ENCODE measurements at regions not wholly inside any gene's neighbourhood (a gene's known extent, or its start where the extent isn't known, plus 50 kb on each side); places are given as distances from the start of the nearest gene placed in this dataset.

- no peaks in the 10 kb centered on the region for H3K9me3 ChIP-seq (ENCODE audit: low read length)
- H3K79me2 ChIP-seq (ENCODE audit: insufficient read depth, low read length) = no peaks in the 10 kb centered on the region
- no peaks in the 10 kb centered on the region for H3K27me3 ChIP-seq (ENCODE audit: insufficient read depth, low read length)
- TF ChIP-seq EZH2 (IDR thresholded peaks at IDR 0.05; ENCODE audit: borderline replicate concordance, low read length) = no peak
- TF ChIP-seq CTCF (IDR thresholded peaks at IDR 0.05; ENCODE audit: low read length) = no peak
- H4K20me1 ChIP-seq (ENCODE audit: insufficient read depth, low read length) = no peaks in the 10 kb centered on the region
- H3K27ac ChIP-seq (ENCODE audit: low read depth, low read length, poor library complexity, severe bottlenecking) = no peak overlapping the region
- H3K4me3 ChIP-seq (ENCODE audit: low read depth, low read length, poor library complexity, severe bottlenecking) = no peak overlapping the region
- no peaks in the 10 kb centered on the region for H3K36me3 ChIP-seq (ENCODE audit: insufficient read depth, low read length)
- no peaks in the 10 kb centered on the region for H3K4me1 ChIP-seq (ENCODE audit: insufficient read depth, low read length, severe bottlenecking)
- H3K9ac ChIP-seq (ENCODE audit: low read length) = no peak overlapping the region
- H2AFZ ChIP-seq (ENCODE audit: low read length) = no peak overlapping the region
- H3F3A ChIP-seq (ENCODE audit: insufficient read depth, low read length) = no peaks in the 10 kb centered on the region
- no peaks in the 10 kb centered on the region for H3K9me2 ChIP-seq (ENCODE audit: low read depth, low read length)
- no peak overlapping the region for H3K4me2 ChIP-seq (ENCODE audit: low read length)
Observed at GRCh38 chr12:24479131-24479530, 469.8 kb downstream of the BCAT1 start.

- Histone ChIP-seq H3K27ac (ENCODE audit: low read depth, low read length, poor library complexity, severe bottlenecking) (no peak overlapping the region), H3K36me3 (ENCODE audit: insufficient read depth, low read length) (no peaks in the 10 kb centered on the region), H3K9me3 (ENCODE audit: low read length) (no peaks in the 10 kb centered on the region), H3K4me2 (ENCODE audit: low read length) (no peak overlapping the region), H3K4me1 (ENCODE audit: insufficient read depth, low read length, severe bottlenecking) (no peaks in the 10 kb centered on the region), H3K79me2 (ENCODE audit: insufficient read depth, low read length) (no peaks in the 10 kb centered on the region), H3F3A (ENCODE audit: insufficient read depth, low read length) (no peaks in the 10 kb centered on the region), H4K20me1 (ENCODE audit: insufficient read depth, low read length) (no peaks in the 10 kb centered on the region), H3K9me2 (ENCODE audit: low read depth, low read length) (no peaks in the 10 kb centered on the region), H3K4me3 (ENCODE audit: low read depth, low read length, poor library complexity, severe bottlenecking) (no peak overlapping the region), H2AFZ (ENCODE audit: low read length) (no peak overlapping the region), H3K27me3 (ENCODE audit: insufficient read depth, low read length) (no peaks in the 10 kb centered on the region), H3K9ac (ENCODE audit: low read length) (no peak overlapping the region)
- TF ChIP-seq CTCF (IDR thresholded peaks at IDR 0.05; ENCODE audit: low read length) = no peak
- no peak for TF ChIP-seq EZH2 (IDR thresholded peaks at IDR 0.05; ENCODE audit: borderline replicate concordance, low read length)
Observed at GRCh38 chr12:24478254-24478653, 470.6 kb downstream of the BCAT1 start.

- no peak overlapping the region for H2AFZ ChIP-seq (ENCODE audit: low read length)
- H3K9me3 ChIP-seq (ENCODE audit: low read length) = no peaks in the 10 kb centered on the region
- no peak overlapping the region for H3K27ac ChIP-seq (ENCODE audit: low read depth, low read length, poor library complexity, severe bottlenecking)
- no peaks in the 10 kb centered on the region for H3K27me3 ChIP-seq (ENCODE audit: insufficient read depth, low read length)
- no peaks in the 10 kb centered on the region for H3K79me2 ChIP-seq (ENCODE audit: insufficient read depth, low read length)
- H3K4me2 ChIP-seq (ENCODE audit: low read length) = no peak overlapping the region
- H3K36me3 ChIP-seq (ENCODE audit: insufficient read depth, low read length) = no peaks in the 10 kb centered on the region
- TF ChIP-seq EZH2 (IDR thresholded peaks at IDR 0.05; ENCODE audit: borderline replicate concordance, low read length) = no peak
- TF ChIP-seq CTCF (IDR thresholded peaks at IDR 0.05; ENCODE audit: low read length) = no peak
- no peaks in the 10 kb centered on the region for H3K4me1 ChIP-seq (ENCODE audit: insufficient read depth, low read length, severe bottlenecking)
- H3K4me3 ChIP-seq (ENCODE audit: low read depth, low read length, poor library complexity, severe bottlenecking) = no peak overlapping the region
- H4K20me1 ChIP-seq (ENCODE audit: insufficient read depth, low read length) = no peaks in the 10 kb centered on the region
- no peaks in the 10 kb centered on the region for H3F3A ChIP-seq (ENCODE audit: insufficient read depth, low read length)
- no peak overlapping the region for H3K9ac ChIP-seq (ENCODE audit: low read length)
- no peaks in the 10 kb centered on the region for H3K9me2 ChIP-seq (ENCODE audit: low read depth, low read length)
Observed at GRCh38 chr12:24476310-24476709, 472.6 kb downstream of the BCAT1 start.
